PC-3 (cell line): ENCODE measurements at regions not wholly inside any gene's neighbourhood (a gene's known extent, or its start where the extent isn't known, plus 50 kb on each side); places are given as distances from the start of the nearest gene placed in this dataset.

ENCODE experiments used
- CTCF ChIP-seq: fragments of 300-600 bp; sonication (generic); conservative IDR thresholded peaks from 2 replicates; pipeline ENCODE4 v1.5.1; 2017; ENCODE audit warnings: antibody characterized with exemption, low read depth, mild to moderate bottlenecking, low read length
- EZH2phosphoT487 ChIP-seq: fragments of 300-600 bp; sonication (generic); IDR thresholded peaks from 2 replicates; pipeline ENCODE4 v1.6.1; 2018; ENCODE audit warnings: mild to moderate bottlenecking, antibody characterized with exemption, low read length, borderline replicate concordance

DNA sequence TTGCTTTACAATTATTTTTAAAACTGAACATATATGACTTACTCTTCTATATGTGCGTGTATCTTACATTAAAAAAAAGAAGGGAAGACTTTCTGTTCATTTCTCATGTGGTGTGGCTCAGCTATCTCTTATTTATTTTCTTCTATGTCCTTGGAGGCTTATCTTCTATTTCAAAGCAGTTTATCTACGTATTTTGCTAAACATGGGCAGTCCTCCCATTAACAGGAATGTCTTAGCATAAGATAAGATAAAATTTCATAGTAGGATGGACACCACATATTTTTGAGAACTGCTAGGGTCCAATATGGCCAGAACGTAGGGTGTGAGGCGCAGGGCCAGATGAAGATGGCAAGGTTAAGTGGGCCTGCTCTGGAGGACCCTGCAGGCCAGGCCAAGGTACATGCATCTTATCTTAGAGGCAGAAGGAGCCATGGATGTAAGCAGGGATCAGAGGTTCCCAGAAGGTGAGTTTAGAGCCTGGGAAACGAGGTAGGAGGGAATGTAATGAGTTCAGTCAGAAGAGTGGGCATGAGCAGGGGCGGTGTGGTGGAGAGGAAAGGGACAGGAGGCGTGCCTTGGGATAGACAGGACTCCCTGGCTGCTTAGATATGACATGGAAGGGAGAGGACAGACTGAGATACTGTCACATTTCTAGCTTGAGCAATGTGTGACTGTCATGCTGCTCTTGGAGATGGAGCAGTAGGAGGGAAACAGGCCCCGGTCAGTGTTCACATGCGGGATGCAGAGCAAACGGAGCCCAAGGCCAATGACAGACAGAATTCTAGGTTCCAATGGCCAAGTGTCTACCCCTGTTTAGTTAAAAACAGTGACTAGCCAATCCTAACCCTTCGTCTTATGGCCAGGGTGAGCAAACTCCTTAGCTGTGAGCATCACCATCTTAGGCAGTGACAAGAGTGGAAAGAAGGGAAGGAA lies 68.6 kb upstream of the MEDAG start:
- TF ChIP-seq CTCF: no peak
- TF ChIP-seq EZH2phosphoT487: no peak
